SK-N-SH (cell line): ENCODE measurements at regions not wholly inside any gene's neighbourhood (a gene's known extent, or its start where the extent isn't known, plus 50 kb on each side); places are given as distances from the start of the nearest gene placed in this dataset.

Source experiments
- CTCF ChIA-PET: fragments of 300-600, 350-600 bp; formaldehyde crosslinking; extraction: SDS; loops from one replicate; lab custom pipeline; 2021; lab: Yijun Ruan, JAX
- POLR2A ChIA-PET: fragments of 350-600 bp; sonication (Branson Sonifier 250); formaldehyde crosslinking; extraction: SDS; loops from one replicate; lab custom pipeline; 2020; ENCODE audit warnings: antibody characterized with exemption, inconsistent platforms; lab: Yijun Ruan, JAX
- DNase-seq: peaks from one replicate; pipeline ENCODE4 v3.0.0; 2012
- H2AFZ ChIP-seq: fragments of 200-600 bp; sonication (generic); 2 replicates; pipeline ENCODE4 v1.8.1; 2016; ENCODE audit warnings: antibody characterized with exemption, mild to moderate bottlenecking, low read depth
- H3F3A ChIP-seq: fragments of 200-600 bp; sonication (generic); replicated peaks from 2 replicates; pipeline ENCODE3; 2016; ENCODE audit warnings: antibody characterized with exemption, mild to moderate bottlenecking; ENCODE audit not compliant: insufficient read depth
- H3K27ac ChIP-seq, 2 experiments: fragments of 200-500 bp in 1 of 2; fragments of 200-600 bp in 1 of 2; sonication (Bioruptor generic) in 1 of 2; sonication (generic), shearing (Covaris generic) in 1 of 2; 2 replicates each; pipeline versions ENCODE4 v1.5.1 to v1.6.1; 2014 to 2016; ENCODE audit warnings: low read depth in 2 of 2, inconsistent platforms in 1 of 2, low read length in 1 of 2, mild to moderate bottlenecking in 1 of 2, mixed read lengths in 1 of 2
- H3K27me3 ChIP-seq: fragments of 200-600 bp; sonication (generic), shearing (Covaris generic); 2 replicates; pipeline ENCODE4 v1.6.1; 2016; ENCODE audit warnings: mixed run types; ENCODE audit not compliant: insufficient read depth
- H3K36me3 ChIP-seq, 2 experiments: fragments of 200-500 bp in 1 of 2; fragments of 200-600 bp in 1 of 2; sonication (Bioruptor generic) in 1 of 2; sonication (generic) in 1 of 2; replicated peaks in 1 of 2; 2 replicates each; pipeline versions ENCODE3 to v1.5.1; 2014 to 2016; ENCODE audit warnings: low read length in 1 of 2, mild to moderate bottlenecking in 1 of 2; ENCODE audit not compliant: insufficient read depth in 2 of 2, control insufficient read depth in 1 of 2
- H3K4me1 ChIP-seq, 2 experiments: fragments of 200-500 bp in 1 of 2; fragments of 200-600 bp in 1 of 2; sonication (Bioruptor generic) in 1 of 2; sonication (generic), shearing (Covaris generic) in 1 of 2; 2 replicates each; pipeline versions ENCODE4 v1.5.1 to v1.6.1; 2014 to 2016; ENCODE audit warnings: low read depth in 1 of 2, low read length in 1 of 2, mixed run types in 1 of 2; ENCODE audit not compliant: insufficient read depth in 2 of 2, control insufficient read depth in 1 of 2
- H3K4me2 ChIP-seq: fragments of 200-600 bp; sonication (generic), shearing (Covaris generic); 2 replicates; pipeline ENCODE4 v1.6.1; 2017; ENCODE audit warnings: mixed run types
- H3K4me3 ChIP-seq, 2 experiments: fragments of 200-500 bp in 1 of 2; fragments of 200-600 bp in 1 of 2; sonication (Bioruptor generic) in 1 of 2; sonication (generic), shearing (Covaris generic) in 1 of 2; 2 replicates each; pipeline versions ENCODE4 v1.5.1 to v1.8.1; 2014 to 2016; ENCODE audit warnings: low read depth in 2 of 2, inconsistent platforms in 1 of 2, low read length in 1 of 2, mild to moderate bottlenecking in 1 of 2, mixed read lengths in 1 of 2, moderate library complexity in 1 of 2
- H3K79me2 ChIP-seq: fragments of 200-600 bp; sonication (generic); 2 replicates; pipeline ENCODE4 v1.8.1; 2017; ENCODE audit warnings: mild to moderate bottlenecking; ENCODE audit not compliant: insufficient read depth
- H3K9ac ChIP-seq: fragments of 200-600 bp; sonication (generic); 2 replicates; pipeline ENCODE4 v1.6.1; 2017; ENCODE audit warnings: mixed run types
- H3K9me2 ChIP-seq: fragments of 200-600 bp; sonication (generic); 2 replicates; pipeline ENCODE4 v1.6.1; 2017; ENCODE audit warnings: mixed run types
- H3K9me3 ChIP-seq: fragments of 200-600 bp; sonication (generic); 2 replicates; pipeline ENCODE4 v1.6.1; 2017; ENCODE audit warnings: mixed run types, mild to moderate bottlenecking, moderate library complexity
- H4K20me1 ChIP-seq: fragments of 200-600 bp; sonication (generic); 2 replicates; pipeline ENCODE4 v1.6.1; 2017; ENCODE audit warnings: mild to moderate bottlenecking, mixed run types; ENCODE audit not compliant: insufficient read depth
- FOSL2 ChIP-seq: IDR thresholded peaks from 2 replicates; pipeline ENCODE4 v1.4.0; 2012; ENCODE audit warnings: low read depth, mild to moderate bottlenecking, moderate library complexity, borderline replicate concordance
- FOXM1 ChIP-seq: IDR thresholded peaks from 2 replicates; pipeline ENCODE4 v1.4.0; 2012; ENCODE audit warnings: low read depth, mild to moderate bottlenecking
- GATA2 ChIP-seq: sonication (generic); formaldehyde crosslinking; IDR thresholded peaks from 2 replicates; pipeline ENCODE4 v1.5.0; 2020; ENCODE audit warnings: mild to moderate bottlenecking, missing genetic modification reagents
- MXI1 ChIP-seq: IDR thresholded peaks from 2 replicates; pipeline ENCODE4 v1.6.1; 2012; ENCODE audit warnings: mild to moderate bottlenecking, low read depth, low read length, improper control_type of control experiment
- RAD21 ChIP-seq: IDR thresholded peaks from 2 replicates; pipeline ENCODE4 v1.6.1; 2012; ENCODE audit warnings: mild to moderate bottlenecking, low read length
- WGBS: methylation state at CpG from one replicate; pipeline ENCODE4 v1.1.6; 2017; ENCODE audit warnings: low lambda C conversion rate; 5-methylcytosine and 5-hydroxymethylcytosine counted together
- TF ChIP-seq, protein P1 (sequence below): IDR thresholded peaks from 2 replicates; pipeline ENCODE4 v1.4.0; 2012; ENCODE audit warnings: low read depth
- TF ChIP-seq, protein P2 (sequence below): fragments of 150-350 bp; IDR thresholded peaks from 2 replicates; pipeline ENCODE4 v1.6.1; 2016; ENCODE audit warnings: mild to moderate bottlenecking, low read depth, low read length
- TF ChIP-seq, protein P3 (sequence below): fragments of 200-600 bp; sonication (generic); IDR thresholded peaks from 2 replicates; pipeline ENCODE4 v1.6.1; 2017; ENCODE audit warnings: antibody characterized with exemption, mild to moderate bottlenecking, moderate library complexity
- TF ChIP-seq, protein P4 (sequence below): IDR thresholded peaks from 2 replicates; pipeline ENCODE4 v1.6.1; 2012; ENCODE audit warnings: mild to moderate bottlenecking, low read depth, low read length, moderate library complexity
- TF ChIP-seq, protein P5 (sequence below): IDR thresholded peaks from 2 replicates; pipeline ENCODE4 v1.4.0; 2012; ENCODE audit warnings: low read depth, borderline replicate concordance

DNA sequence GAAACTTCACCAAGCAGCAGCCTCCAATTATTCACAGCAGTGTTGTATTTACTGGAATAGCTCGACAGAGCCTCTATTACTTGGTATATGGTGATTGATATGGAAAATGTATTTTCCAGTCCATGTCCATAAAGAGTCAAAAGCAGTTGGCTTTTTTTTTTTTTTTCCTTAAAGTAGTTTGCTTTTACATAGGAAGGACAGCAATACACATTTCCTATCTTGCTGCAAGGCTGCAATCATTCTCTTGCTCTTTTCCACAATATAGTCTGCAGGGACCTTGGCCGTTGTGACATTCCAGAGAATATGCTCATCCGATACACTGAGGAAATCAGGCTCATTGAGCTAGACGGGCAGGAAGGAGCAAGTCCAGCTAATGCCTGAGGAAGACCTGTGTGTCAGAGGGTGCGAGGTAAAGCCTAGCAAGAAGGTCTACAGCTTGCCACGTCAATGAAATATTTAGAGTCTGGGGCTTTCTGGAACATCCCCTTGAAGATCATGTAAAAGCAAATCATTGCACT lies 131.1 kb downstream of the ENGASE start:
- WGBS = 29% methylated on average over 6 of the region's 6 CpGs
- TF ChIP-seq, protein P1, sequence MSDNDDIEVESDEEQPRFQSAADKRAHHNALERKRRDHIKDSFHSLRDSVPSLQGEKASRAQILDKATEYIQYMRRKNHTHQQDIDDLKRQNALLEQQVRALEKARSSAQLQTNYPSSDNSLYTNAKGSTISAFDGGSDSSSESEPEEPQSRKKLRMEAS = no peak
- TF ChIP-seq, protein P2, sequence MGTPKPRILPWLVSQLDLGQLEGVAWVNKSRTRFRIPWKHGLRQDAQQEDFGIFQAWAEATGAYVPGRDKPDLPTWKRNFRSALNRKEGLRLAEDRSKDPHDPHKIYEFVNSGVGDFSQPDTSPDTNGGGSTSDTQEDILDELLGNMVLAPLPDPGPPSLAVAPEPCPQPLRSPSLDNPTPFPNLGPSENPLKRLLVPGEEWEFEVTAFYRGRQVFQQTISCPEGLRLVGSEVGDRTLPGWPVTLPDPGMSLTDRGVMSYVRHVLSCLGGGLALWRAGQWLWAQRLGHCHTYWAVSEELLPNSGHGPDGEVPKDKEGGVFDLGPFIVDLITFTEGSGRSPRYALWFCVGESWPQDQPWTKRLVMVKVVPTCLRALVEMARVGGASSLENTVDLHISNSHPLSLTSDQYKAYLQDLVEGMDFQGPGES = no peak
- TF ChIP-seq, protein P3, sequence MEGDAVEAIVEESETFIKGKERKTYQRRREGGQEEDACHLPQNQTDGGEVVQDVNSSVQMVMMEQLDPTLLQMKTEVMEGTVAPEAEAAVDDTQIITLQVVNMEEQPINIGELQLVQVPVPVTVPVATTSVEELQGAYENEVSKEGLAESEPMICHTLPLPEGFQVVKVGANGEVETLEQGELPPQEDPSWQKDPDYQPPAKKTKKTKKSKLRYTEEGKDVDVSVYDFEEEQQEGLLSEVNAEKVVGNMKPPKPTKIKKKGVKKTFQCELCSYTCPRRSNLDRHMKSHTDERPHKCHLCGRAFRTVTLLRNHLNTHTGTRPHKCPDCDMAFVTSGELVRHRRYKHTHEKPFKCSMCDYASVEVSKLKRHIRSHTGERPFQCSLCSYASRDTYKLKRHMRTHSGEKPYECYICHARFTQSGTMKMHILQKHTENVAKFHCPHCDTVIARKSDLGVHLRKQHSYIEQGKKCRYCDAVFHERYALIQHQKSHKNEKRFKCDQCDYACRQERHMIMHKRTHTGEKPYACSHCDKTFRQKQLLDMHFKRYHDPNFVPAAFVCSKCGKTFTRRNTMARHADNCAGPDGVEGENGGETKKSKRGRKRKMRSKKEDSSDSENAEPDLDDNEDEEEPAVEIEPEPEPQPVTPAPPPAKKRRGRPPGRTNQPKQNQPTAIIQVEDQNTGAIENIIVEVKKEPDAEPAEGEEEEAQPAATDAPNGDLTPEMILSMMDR = no peak
- TF ChIP-seq, protein P4, sequence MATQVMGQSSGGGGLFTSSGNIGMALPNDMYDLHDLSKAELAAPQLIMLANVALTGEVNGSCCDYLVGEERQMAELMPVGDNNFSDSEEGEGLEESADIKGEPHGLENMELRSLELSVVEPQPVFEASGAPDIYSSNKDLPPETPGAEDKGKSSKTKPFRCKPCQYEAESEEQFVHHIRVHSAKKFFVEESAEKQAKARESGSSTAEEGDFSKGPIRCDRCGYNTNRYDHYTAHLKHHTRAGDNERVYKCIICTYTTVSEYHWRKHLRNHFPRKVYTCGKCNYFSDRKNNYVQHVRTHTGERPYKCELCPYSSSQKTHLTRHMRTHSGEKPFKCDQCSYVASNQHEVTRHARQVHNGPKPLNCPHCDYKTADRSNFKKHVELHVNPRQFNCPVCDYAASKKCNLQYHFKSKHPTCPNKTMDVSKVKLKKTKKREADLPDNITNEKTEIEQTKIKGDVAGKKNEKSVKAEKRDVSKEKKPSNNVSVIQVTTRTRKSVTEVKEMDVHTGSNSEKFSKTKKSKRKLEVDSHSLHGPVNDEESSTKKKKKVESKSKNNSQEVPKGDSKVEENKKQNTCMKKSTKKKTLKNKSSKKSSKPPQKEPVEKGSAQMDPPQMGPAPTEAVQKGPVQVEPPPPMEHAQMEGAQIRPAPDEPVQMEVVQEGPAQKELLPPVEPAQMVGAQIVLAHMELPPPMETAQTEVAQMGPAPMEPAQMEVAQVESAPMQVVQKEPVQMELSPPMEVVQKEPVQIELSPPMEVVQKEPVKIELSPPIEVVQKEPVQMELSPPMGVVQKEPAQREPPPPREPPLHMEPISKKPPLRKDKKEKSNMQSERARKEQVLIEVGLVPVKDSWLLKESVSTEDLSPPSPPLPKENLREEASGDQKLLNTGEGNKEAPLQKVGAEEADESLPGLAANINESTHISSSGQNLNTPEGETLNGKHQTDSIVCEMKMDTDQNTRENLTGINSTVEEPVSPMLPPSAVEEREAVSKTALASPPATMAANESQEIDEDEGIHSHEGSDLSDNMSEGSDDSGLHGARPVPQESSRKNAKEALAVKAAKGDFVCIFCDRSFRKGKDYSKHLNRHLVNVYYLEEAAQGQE = no peak
- TF ChIP-seq FOXM1 = no peak
- TF ChIP-seq, protein P5, sequence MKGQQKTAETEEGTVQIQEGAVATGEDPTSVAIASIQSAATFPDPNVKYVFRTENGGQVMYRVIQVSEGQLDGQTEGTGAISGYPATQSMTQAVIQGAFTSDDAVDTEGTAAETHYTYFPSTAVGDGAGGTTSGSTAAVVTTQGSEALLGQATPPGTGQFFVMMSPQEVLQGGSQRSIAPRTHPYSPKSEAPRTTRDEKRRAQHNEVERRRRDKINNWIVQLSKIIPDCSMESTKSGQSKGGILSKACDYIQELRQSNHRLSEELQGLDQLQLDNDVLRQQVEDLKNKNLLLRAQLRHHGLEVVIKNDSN = no peak
- TF ChIP-seq GATA2 (CRISPR knock-in tag) = no peak
- TF ChIP-seq MXI1 = no peak
- no peak for TF ChIP-seq RAD21
- no peak for TF ChIP-seq FOSL2
- CTCF ChIA-PET = interaction anchor here (0.9 to 25.7 kb wide), 5 partner anchors 17 to 189 kb away, joined by 3 to 1340 read pairs (median 4); no protein-coding TSS in a partner anchor
- Histone ChIP-seq H3K4me1 (peaks cover 0 to 12% of the 10 kb centered on the region in 2 experiments; a peak in 1 of 4 replicates), H3K36me3 (no peaks in the 10 kb centered on the region), H3F3A (no peaks in the 10 kb centered on the region), H3K27ac (no peak overlapping the region), H3K9ac (no peak overlapping the region), H3K9me3 (no peaks in the 10 kb centered on the region), H3K4me2 (no peak overlapping the region), H3K79me2 (no peaks in the 10 kb centered on the region), H2AFZ (no peak overlapping the region), H3K27me3 (peaks cover 45% of the 10 kb centered on the region), H4K20me1 (no peaks in the 10 kb centered on the region), H3K4me3 (no peak overlapping the region), H3K9me2 (no peaks in the 10 kb centered on the region)
- POLR2A ChIA-PET = no interaction called here
- DNase-seq = no peak
